ENCODE measurements at regions not wholly inside any gene's neighbourhood (a gene's known extent, or its start where the extent isn't known, plus 50 kb on each side); places are given as distances from the start of the nearest gene placed in this dataset.
"Not testable (repeated sequence)": the region's sequence is repeated elsewhere in the genome, so short reads cannot be mapped to it uniquely, and the experiment has no call there.

- Mint-ChIP-seq H3K4me1 (no peaks in the 10 kb centered on the region), H3K4me3 (no peak overlapping the region), H3K27ac (no peak overlapping the region), H3K27me3 (ENCODE audit: low read depth, poor library complexity) (peaks cover 4% of the 10 kb centered on the region), H3K9me3 (peaks cover 6% of the 10 kb centered on the region), H3K36me3 (ENCODE audit: low read depth) (no peaks in the 10 kb centered on the region)
- DNase-seq = no peak
- TF ChIP-seq, protein P1, sequence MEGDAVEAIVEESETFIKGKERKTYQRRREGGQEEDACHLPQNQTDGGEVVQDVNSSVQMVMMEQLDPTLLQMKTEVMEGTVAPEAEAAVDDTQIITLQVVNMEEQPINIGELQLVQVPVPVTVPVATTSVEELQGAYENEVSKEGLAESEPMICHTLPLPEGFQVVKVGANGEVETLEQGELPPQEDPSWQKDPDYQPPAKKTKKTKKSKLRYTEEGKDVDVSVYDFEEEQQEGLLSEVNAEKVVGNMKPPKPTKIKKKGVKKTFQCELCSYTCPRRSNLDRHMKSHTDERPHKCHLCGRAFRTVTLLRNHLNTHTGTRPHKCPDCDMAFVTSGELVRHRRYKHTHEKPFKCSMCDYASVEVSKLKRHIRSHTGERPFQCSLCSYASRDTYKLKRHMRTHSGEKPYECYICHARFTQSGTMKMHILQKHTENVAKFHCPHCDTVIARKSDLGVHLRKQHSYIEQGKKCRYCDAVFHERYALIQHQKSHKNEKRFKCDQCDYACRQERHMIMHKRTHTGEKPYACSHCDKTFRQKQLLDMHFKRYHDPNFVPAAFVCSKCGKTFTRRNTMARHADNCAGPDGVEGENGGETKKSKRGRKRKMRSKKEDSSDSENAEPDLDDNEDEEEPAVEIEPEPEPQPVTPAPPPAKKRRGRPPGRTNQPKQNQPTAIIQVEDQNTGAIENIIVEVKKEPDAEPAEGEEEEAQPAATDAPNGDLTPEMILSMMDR (IDR thresholded peaks at IDR 0.05) = no peak
These were observed 90.6 kb upstream of the ADGRB3 start for GRCh38 chr6:68544450-68544849.

GRCh38 chr6:68533339-68533795 is 101.7 kb upstream of the ADGRB3 start:
- H3K27ac Mint-ChIP-seq = no peak overlapping the region
- DNase-seq = no peak
- TF ChIP-seq, protein P1 (IDR thresholded peaks at IDR 0.05) = no peak

GRCh38 chr6:68527691-68528090 is 107.4 kb upstream of the ADGRB3 start:
- TF ChIP-seq, protein P1 (IDR thresholded peaks at IDR 0.05) = no peak
- Mint-ChIP-seq H3K27ac (no peak overlapping the region), H3K4me3 (no peak overlapping the region), H3K9me3 (peaks cover 18% of the 10 kb centered on the region), H3K4me1 (no peaks in the 10 kb centered on the region), H3K36me3 (ENCODE audit: low read depth) (no peaks in the 10 kb centered on the region), H3K27me3 (ENCODE audit: low read depth, poor library complexity) (no peaks in the 10 kb centered on the region)
- DNase-seq = no peak

More at GRCh38 chr6:68533339-68533795, 101.7 kb upstream of the ADGRB3 start:
- Mint-ChIP-seq H3K4me1 (no peaks in the 10 kb centered on the region), H3K4me3 (no peak overlapping the region), H3K9me3 (no peaks in the 10 kb centered on the region), H3K36me3 (ENCODE audit: low read depth) (no peaks in the 10 kb centered on the region), H3K27me3 (ENCODE audit: low read depth, poor library complexity) (peaks cover 3% of the 10 kb centered on the region)

DNA sequence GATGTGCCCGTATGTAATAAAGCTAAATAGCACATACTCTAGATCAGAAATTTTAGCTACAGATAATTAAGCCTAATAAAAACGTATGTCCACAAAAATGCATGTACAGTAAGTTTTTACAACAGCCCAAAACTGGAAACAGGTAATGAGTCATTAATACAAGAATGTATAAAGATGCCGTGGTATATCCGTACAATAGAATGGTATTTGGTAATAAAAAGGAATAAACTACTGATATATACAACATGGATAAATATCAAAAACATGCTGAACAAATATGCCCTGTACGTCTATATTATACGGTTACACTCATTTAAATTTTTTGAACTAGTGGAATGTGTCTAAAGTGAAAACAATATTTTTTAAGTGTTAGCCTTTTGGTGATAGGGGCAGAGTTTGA is 128.2 kb upstream of the ADGRB3 start:
- no peak for DNase-seq
- peaks cover 3% of the 10 kb centered on the region for H3K27me3 Mint-ChIP-seq (ENCODE audit: low read depth, poor library complexity)

GRCh38 chr6:68502946-68503345 is 132.1 kb upstream of the ADGRB3 start:
- H3K36me3 Mint-ChIP-seq (ENCODE audit: low read depth) = no peaks in the 10 kb centered on the region
- H3K27me3 Mint-ChIP-seq (ENCODE audit: low read depth, poor library complexity) = peaks cover 4% of the 10 kb centered on the region
- H3K4me1 Mint-ChIP-seq = no peaks in the 10 kb centered on the region
- TF ChIP-seq, protein P1 (IDR thresholded peaks at IDR 0.05) = no peak
- no peak overlapping the region for H3K27ac Mint-ChIP-seq
- H3K9me3 Mint-ChIP-seq = no peaks in the 10 kb centered on the region
- H3K4me3 Mint-ChIP-seq = no peak overlapping the region
- DNase-seq = no peak

More for the DNA sequence above, 128.2 kb upstream of the ADGRB3 start:
- Mint-ChIP-seq H3K4me3 (no peak overlapping the region), H3K4me1 (no peaks in the 10 kb centered on the region), H3K27ac (no peak overlapping the region), H3K9me3 (no peaks in the 10 kb centered on the region), H3K36me3 (ENCODE audit: low read depth) (no peaks in the 10 kb centered on the region)
- TF ChIP-seq, protein P1 (IDR thresholded peaks at IDR 0.05) = no peak

GRCh38 chr6:68497927-68498326 is 137.2 kb upstream of the ADGRB3 start:
- no peaks in the 10 kb centered on the region for H3K36me3 Mint-ChIP-seq (ENCODE audit: low read depth)
- peaks cover 10% of the 10 kb centered on the region for H3K9me3 Mint-ChIP-seq
- peaks cover 4% of the 10 kb centered on the region for H3K27me3 Mint-ChIP-seq (ENCODE audit: low read depth, poor library complexity)

DNA sequence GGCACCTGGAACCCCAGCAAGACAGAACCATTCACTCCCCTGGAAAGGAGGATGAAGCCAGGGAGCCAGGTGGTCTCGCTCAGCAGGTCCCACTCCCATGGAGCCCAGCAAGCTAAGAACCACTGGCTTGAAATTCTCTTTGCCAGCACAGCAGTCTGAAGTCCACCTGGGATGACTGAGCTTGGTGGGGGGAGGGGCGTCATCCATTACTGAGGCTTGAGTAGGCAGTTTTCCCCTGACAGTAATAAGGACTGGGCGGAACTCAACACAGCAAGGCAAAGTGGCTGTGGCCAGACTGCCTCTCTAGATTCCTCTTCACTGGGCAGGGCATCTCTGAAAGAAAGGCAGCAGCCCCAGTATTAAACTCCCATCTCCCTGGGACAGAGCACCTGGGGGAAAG is 140.2 kb upstream of the ADGRB3 start:
- not testable (repeated sequence) for H3K4me1 Mint-ChIP-seq; H3K27ac Mint-ChIP-seq; H3K36me3 Mint-ChIP-seq (ENCODE audit: low read depth); H3K4me3 Mint-ChIP-seq; H3K27me3 Mint-ChIP-seq (ENCODE audit: low read depth, poor library complexity)
- peak; percentile 7 for DNase-seq
- H3K9me3 Mint-ChIP-seq = peaks cover 15% of the 10 kb centered on the region

More at GRCh38 chr6:68497927-68498326, 137.2 kb upstream of the ADGRB3 start:
- peaks cover 7% of the 10 kb centered on the region for H3K4me1 Mint-ChIP-seq
- H3K27ac Mint-ChIP-seq = no peak overlapping the region
- TF ChIP-seq, protein P1 (IDR thresholded peaks at IDR 0.05) = no peak
- H3K4me3 Mint-ChIP-seq = no peak overlapping the region
- DNase-seq = no peak
